DMS 273 treated with DMSO at 0.1 percent for 48 hours (cell line): ENCODE measurements at regions not wholly inside any gene's neighbourhood (a gene's known extent, or its start where the extent isn't known, plus 50 kb on each side); places are given as distances from the start of the nearest gene placed in this dataset.
A peak's percentile ranks its signal among the peaks of the same experiment; 100 is the strongest.

Source experiments
- DNase-seq: peaks from one replicate; lab custom pipeline; 2025; lab: John Stamatoyannopoulos, UW

- DNase-seq, result no peak
Observed at GRCh38 chr13:22189176-22190048, 518.5 kb downstream of the FGF9 start.

- DNase-seq, result no peak
Observed at GRCh38 chr13:22193070-22193469, 522.2 kb downstream of the FGF9 start.

GRCh38 chr13:22194106-22194805, 523.4 kb downstream of the FGF9 start:
- DNase-seq, result peak; percentile 12

GRCh38 chr13:22195726-22196125, 524.9 kb downstream of the FGF9 start:
- no peak for DNase-seq

GRCh38 chr13:22196777-22197176, 525.9 kb downstream of the FGF9 start:
- DNase-seq, result no peak

- DNase-seq, result no peak
Observed at GRCh38 chr13:22198001-22198400, 527.1 kb downstream of the FGF9 start.

- DNase-seq, result no peak
Observed at GRCh38 chr13:22198641-22199217, 527.9 kb downstream of the FGF9 start.

GRCh38 chr13:22200440-22200839, 529.6 kb downstream of the FGF9 start:
- no peak for DNase-seq

- DNase-seq, result no peak
Observed at GRCh38 chr13:22201375-22201925, 530.6 kb downstream of the FGF9 start.

GRCh38 chr13:22210134-22210930, 539.5 kb downstream of the FGF9 start:
- DNase-seq, result no peak

- DNase-seq, result no peak
Observed at GRCh38 chr13:22211876-22212275, 541.0 kb downstream of the FGF9 start.

GRCh38 chr13:22212576-22212975, 541.7 kb downstream of the FGF9 start:
- DNase-seq, result no peak

GRCh38 chr13:22214184-22214583, 543.3 kb downstream of the FGF9 start:
- DNase-seq, result no peak

- no peak for DNase-seq
Observed at GRCh38 chr13:22218797-22219196, 547.9 kb downstream of the FGF9 start.

- DNase-seq, result no peak
Observed at GRCh38 chr13:22219709-22220108, 548.8 kb downstream of the FGF9 start.

GRCh38 chr13:22220151-22221135, 549.6 kb downstream of the FGF9 start:
- no peak for DNase-seq

GRCh38 chr13:22223411-22223810, 552.5 kb downstream of the FGF9 start:
- no peak for DNase-seq

- no peak for DNase-seq
Observed at GRCh38 chr13:22226086-22226485, 555.2 kb downstream of the FGF9 start.

GRCh38 chr13:22227895-22228294, 557.0 kb downstream of the FGF9 start:
- DNase-seq, result no peak

GRCh38 chr13:22229916-22230315, 559.0 kb downstream of the FGF9 start:
- no peak for DNase-seq

GRCh38 chr13:22232186-22232585, 561.3 kb downstream of the FGF9 start:
- no peak for DNase-seq
